ENCODE measurements at regions not wholly inside any gene's neighbourhood (a gene's known extent, or its start where the extent isn't known, plus 50 kb on each side); places are given as distances from the start of the nearest gene placed in this dataset.

DNA sequence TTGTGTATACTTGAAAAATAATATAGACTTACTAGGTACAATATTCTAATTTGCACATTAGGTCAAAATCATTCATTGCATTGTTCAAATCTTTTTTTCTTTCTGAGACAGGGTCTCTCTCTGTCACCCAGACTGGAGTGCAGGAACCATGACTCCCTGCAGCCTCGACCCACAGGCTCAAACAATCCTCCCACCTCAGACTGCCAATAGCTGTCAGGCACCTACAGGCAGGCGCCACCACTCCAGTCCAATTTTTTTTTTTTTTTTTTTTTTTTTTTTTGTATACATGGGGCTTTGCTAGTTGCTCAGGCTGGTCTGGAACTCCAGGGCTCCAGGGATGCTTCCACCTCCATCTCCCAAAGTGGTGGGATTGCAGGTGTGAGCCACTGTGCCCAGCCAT is 656.9 kb downstream of the KCNT2 start:
- Mint-ChIP-seq H3K27ac (no peak overlapping the region), H3K4me3 (no peak overlapping the region), H3K36me3 (no peaks in the 10 kb centered on the region)

DNA sequence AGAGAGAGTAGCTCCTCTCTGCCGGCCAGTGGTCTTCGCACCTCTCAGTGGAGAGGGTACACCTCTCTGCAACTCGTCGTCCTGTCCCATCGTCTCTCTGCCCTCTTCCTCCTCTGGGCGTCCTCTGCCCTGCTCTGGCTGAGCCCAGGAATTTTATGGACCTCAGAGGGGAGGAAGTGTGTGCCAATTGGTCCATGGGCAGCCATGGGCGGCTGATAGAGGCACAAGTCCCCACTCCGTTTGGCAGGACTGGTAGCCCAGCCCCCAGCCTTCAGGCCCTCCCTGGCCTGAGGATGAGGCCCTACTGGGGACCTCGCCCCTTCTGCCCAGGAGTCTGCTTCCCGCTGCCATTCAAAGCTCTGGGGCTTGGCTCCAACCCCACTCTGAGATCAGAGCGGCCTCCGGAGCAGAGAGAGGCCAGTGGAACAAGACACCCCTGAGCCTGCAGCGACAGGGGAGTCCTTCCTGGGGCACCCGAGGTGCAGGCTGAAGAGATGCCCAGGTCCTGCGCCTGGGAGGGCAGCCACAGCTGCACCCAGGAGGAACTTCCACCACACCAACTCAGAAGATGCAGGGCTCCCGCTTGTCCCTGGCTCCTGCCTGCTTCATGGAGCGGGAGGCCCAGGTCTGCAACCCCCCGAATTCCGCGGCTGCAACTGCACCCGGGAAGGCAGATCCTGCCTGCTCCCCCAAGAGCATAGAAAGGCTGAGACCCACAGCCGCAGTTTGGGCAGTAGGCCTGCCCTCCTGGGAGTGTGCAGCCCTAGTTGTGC is 659.9 kb downstream of the KCNT2 start:
- Mint-ChIP-seq H3K36me3 (no peaks in the 10 kb centered on the region), H3K4me1 (ENCODE audit: low read depth) (no peaks in the 10 kb centered on the region), H3K27ac (no peak overlapping the region), H3K27me3 (no peaks in the 10 kb centered on the region), H3K4me3 (no peak overlapping the region), H3K9me3 (ENCODE audit: low read depth) (peaks cover 3% of the 10 kb centered on the region)

More for the DNA sequence above, 656.9 kb downstream of the KCNT2 start:
- H3K4me1 Mint-ChIP-seq (ENCODE audit: low read depth): no peaks in the 10 kb centered on the region
- H3K9me3 Mint-ChIP-seq (ENCODE audit: low read depth): peaks cover 3% of the 10 kb centered on the region
- no peaks in the 10 kb centered on the region for H3K27me3 Mint-ChIP-seq

DNA sequence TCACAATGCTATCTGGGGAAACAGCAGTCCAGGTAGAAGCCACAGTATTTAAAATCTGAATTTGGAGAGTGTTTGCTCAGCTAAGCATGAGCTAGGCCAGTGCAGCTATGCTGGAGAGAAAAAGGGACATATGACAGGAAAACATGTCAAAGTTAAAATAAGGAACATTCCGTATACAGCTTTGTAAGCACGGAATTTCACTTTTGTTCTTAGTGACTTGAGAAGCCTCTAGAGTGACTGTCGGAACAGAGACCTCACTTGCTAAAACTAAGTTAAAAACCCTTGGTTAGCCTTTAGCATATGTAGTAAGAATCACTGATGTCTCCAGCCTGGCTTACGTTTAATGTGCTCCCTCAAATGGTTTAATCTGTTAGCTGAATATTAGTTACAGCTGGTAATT is 661.7 kb downstream of the KCNT2 start:
- H3K27ac Mint-ChIP-seq: no peak overlapping the region
- H3K27me3 Mint-ChIP-seq: no peaks in the 10 kb centered on the region
- H3K9me3 Mint-ChIP-seq (ENCODE audit: low read depth): peaks cover 3% of the 10 kb centered on the region
- H3K4me1 Mint-ChIP-seq (ENCODE audit: low read depth): no peaks in the 10 kb centered on the region
- H3K4me3 Mint-ChIP-seq: no peak overlapping the region
- H3K36me3 Mint-ChIP-seq: no peaks in the 10 kb centered on the region

DNA sequence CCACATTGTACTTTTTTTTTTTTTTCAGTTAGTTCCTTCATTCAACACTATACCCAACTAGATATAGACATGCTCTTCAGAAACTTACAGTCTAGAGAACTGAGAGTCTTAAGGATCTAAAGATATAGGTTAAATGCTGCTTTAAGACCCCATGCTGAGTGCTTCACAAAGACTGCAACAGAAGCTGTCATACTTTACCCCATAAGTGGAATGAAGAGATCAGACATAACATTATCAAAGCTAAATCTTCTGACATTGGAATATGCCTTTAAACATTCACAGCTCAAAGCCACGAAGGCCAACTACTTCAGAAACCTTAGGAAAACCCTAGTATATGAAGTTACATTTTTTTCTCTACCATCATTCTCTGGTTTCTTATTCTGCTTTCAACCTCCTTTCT is 666.4 kb downstream of the KCNT2 start:
- Mint-ChIP-seq H3K27me3 (no peaks in the 10 kb centered on the region), H3K27ac (no peak overlapping the region), H3K36me3 (no peaks in the 10 kb centered on the region), H3K9me3 (ENCODE audit: low read depth) (peaks cover 1% of the 10 kb centered on the region), H3K4me3 (no peak overlapping the region), H3K4me1 (ENCODE audit: low read depth) (no peaks in the 10 kb centered on the region)

DNA sequence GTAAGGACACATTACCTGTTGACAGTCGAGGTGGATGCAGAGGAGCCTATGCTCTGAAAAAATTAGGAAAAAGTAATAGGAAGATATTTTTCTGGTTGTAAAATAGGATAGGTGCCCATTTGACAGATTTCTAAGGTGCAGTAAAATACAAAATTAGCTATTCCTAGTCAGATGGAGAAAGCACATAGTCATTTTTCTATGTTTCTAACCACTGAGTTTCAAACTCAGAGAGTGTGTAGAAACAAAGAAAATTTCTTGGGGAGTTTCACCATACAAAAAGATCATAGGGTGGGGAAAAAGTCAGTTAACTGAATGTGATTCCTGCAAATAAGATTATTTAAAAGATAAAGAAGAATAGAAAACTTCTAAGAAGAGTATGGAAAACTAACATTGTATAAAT is 666.9 kb downstream of the KCNT2 start:
- Mint-ChIP-seq H3K27ac (no peak overlapping the region), H3K4me3 (no peak overlapping the region), H3K9me3 (ENCODE audit: low read depth) (no peaks in the 10 kb centered on the region), H3K27me3 (no peaks in the 10 kb centered on the region), H3K36me3 (no peaks in the 10 kb centered on the region), H3K4me1 (ENCODE audit: low read depth) (no peaks in the 10 kb centered on the region)

DNA sequence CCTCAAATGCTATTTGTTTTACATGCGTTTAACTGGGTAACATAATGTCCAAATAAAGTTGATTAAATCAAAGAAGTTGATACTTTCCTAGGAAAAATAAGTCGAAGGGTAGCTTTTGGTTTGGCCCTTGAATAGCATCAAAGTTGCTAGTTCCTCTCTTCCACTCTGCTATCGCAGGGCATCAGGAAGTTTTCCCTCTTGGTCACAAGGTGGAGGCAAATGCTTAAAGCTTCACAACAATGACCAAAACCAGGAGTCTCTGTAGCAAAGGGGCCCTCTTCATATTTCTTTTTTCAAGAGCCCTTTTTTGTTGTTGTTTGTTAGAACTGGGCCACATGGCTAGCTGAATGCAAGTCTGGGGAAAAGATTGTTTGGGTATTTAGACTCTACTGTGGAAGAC is 668.4 kb downstream of the KCNT2 start:
- H3K36me3 Mint-ChIP-seq: no peaks in the 10 kb centered on the region
- H3K9me3 Mint-ChIP-seq (ENCODE audit: low read depth): no peaks in the 10 kb centered on the region
- H3K27me3 Mint-ChIP-seq: no peaks in the 10 kb centered on the region
- no peak overlapping the region for H3K27ac Mint-ChIP-seq
- H3K4me1 Mint-ChIP-seq (ENCODE audit: low read depth): no peaks in the 10 kb centered on the region
- no peak overlapping the region for H3K4me3 Mint-ChIP-seq

DNA sequence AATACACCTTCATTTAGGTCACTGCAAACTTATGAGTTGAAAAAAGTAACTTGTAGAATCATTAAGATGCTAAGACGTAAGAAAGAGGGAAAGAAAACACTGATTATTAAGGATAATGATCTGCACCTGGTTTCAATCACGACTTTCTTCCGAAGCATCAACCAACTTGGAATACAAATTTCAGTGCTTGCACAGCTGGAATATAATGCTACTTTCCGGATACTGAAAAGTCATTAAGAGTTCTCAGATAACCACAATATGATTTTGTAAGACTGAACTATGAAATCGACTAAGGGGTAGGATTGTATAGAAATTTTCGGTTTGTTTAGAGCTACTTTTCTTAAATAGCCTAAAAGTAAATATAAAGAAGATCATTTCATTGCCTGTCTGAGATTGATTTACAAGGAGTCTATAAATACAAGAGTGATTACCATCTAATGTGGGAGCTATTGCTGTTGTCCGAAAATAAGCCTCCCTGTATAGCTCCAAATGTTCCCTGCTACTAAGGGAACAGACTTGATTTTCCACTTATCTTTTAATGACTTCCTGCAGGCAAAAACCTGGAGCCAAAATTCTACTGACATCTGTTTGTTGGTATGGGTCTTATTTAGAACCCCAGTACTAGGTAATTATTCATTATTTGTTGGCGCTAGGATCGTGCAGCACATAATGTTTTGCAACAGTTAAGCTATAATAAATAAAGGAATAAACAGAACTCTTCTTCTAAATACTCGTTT is 673.3 kb downstream of the KCNT2 start:
- Mint-ChIP-seq H3K27me3 (no peaks in the 10 kb centered on the region), H3K4me3 (no peak overlapping the region), H3K27ac (no peak overlapping the region), H3K9me3 (ENCODE audit: low read depth) (peaks cover 8% of the 10 kb centered on the region), H3K36me3 (no peaks in the 10 kb centered on the region), H3K4me1 (ENCODE audit: low read depth) (no peaks in the 10 kb centered on the region)

DNA sequence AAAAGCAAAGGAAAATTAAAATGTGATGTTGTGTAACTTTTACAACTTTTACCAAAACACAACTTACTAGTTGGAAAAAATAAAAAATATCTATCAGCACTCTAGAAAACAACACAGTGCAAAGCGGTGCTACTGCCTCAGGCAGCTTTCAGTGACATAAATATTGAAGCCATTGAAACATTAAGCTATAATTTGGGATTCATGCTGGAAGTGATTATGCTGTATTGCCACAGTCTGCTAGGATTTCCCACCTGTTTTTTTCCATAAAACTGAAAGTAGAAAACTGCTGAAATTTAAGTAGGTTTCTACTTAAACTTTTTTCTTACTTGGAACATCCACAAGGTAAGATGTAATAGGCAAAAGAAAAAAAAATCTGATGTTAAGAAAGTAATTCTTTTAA is 674.4 kb downstream of the KCNT2 start:
- no peak overlapping the region for H3K4me3 Mint-ChIP-seq
- no peaks in the 10 kb centered on the region for H3K27me3 Mint-ChIP-seq
- no peaks in the 10 kb centered on the region for H3K36me3 Mint-ChIP-seq
- no peak overlapping the region for H3K27ac Mint-ChIP-seq
- peaks cover 10% of the 10 kb centered on the region for H3K9me3 Mint-ChIP-seq (ENCODE audit: low read depth)
- H3K4me1 Mint-ChIP-seq (ENCODE audit: low read depth): no peaks in the 10 kb centered on the region

DNA sequence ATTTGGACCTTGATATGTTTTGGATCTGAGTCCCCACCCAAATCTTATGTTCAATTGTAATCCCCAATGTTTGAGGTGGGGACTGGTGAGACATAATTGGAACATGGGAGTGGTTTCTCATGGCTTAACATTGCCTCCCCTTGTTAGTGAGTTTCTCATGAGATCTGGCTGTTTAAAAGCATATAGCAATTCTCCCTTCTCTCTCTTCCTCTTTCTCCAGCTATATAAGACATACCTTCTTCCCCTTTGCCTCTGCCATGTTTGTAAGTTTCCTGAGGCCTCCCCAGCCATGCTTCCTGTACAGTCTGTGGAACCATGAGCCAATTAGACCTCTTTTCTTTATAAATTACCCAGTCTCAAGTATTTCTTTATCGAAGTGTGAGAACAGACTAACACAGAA is 692.4 kb downstream of the KCNT2 start:
- H3K9me3 Mint-ChIP-seq (ENCODE audit: low read depth): peaks cover 5% of the 10 kb centered on the region
- no peaks in the 10 kb centered on the region for H3K36me3 Mint-ChIP-seq
- no peaks in the 10 kb centered on the region for H3K27me3 Mint-ChIP-seq
- no peaks in the 10 kb centered on the region for H3K4me1 Mint-ChIP-seq (ENCODE audit: low read depth)
- H3K4me3 Mint-ChIP-seq: no peak overlapping the region
- no peak overlapping the region for H3K27ac Mint-ChIP-seq

DNA sequence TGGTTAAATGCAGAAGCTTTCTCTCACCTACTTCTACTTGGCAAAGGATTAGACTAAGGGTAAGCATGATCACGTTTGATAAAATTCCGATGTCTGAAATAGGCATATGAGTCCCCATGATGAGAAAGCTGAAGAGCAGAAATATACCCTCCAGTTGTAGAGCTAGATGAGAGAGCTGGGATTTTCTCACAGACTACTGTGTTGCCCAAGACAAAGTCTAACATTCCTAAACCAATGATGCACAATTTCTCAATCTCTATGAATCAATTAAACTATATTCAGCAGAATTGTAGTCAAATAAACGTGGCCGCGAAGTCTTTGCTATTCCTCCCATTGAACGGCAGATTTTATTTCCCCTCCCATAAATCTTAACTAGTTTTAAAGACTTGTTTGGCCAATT is 699.2 kb downstream of the KCNT2 start:
- no peaks in the 10 kb centered on the region for H3K36me3 Mint-ChIP-seq
- no peaks in the 10 kb centered on the region for H3K27me3 Mint-ChIP-seq
- H3K4me3 Mint-ChIP-seq: no peak overlapping the region
- H3K27ac Mint-ChIP-seq: no peak overlapping the region
- H3K4me1 Mint-ChIP-seq (ENCODE audit: low read depth): no peaks in the 10 kb centered on the region
- peaks cover 6% of the 10 kb centered on the region for H3K9me3 Mint-ChIP-seq (ENCODE audit: low read depth)

DNA sequence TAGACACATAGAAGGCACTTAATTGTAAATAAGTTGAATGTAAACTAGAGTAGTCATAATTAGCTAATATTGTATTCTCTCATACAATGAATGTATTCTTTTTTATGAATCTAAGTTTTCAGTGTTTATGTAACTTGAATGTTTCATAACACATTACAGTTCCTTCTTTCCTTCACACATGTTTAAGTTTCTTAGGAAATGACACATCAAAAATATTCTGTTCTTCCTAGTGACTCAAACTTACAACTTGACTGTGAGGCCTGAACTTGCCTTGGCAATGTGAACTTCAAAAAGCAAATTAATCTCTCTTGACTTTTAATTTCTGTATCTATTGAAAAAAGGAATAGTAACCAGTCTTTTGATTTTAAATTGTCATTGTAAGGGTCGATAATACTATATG is 700.1 kb downstream of the KCNT2 start:
- H3K4me3 Mint-ChIP-seq: no peak overlapping the region
- no peaks in the 10 kb centered on the region for H3K36me3 Mint-ChIP-seq

DNA sequence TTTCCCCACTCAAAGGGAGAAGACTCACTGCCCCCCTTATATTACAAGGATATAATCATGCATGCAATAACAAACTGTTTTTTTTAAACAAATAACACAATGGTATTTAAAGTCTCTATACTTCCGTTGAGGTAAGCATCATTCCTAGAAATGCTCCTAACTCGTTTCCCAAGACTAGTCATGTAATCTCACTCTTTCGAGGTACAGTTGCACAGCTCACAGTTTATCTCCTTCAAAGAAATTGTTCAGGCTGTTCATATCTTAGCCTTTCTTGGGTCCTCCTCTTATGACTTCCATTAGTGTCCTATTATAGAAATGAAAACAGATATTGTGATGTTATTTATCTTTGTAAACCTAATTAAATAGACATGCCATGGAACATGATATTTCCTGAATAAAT is 705.0 kb downstream of the KCNT2 start:
- Mint-ChIP-seq H3K4me1 (ENCODE audit: low read depth) (no peaks in the 10 kb centered on the region), H3K4me3 (no peak overlapping the region), H3K36me3 (no peaks in the 10 kb centered on the region), H3K27me3 (no peaks in the 10 kb centered on the region), H3K27ac (no peak overlapping the region), H3K9me3 (ENCODE audit: low read depth) (no peaks in the 10 kb centered on the region)

More for the DNA sequence above, 700.1 kb downstream of the KCNT2 start:
- H3K27ac Mint-ChIP-seq: no peak overlapping the region
- H3K4me1 Mint-ChIP-seq (ENCODE audit: low read depth): no peaks in the 10 kb centered on the region
- H3K27me3 Mint-ChIP-seq: no peaks in the 10 kb centered on the region
- peaks cover 6% of the 10 kb centered on the region for H3K9me3 Mint-ChIP-seq (ENCODE audit: low read depth)

DNA sequence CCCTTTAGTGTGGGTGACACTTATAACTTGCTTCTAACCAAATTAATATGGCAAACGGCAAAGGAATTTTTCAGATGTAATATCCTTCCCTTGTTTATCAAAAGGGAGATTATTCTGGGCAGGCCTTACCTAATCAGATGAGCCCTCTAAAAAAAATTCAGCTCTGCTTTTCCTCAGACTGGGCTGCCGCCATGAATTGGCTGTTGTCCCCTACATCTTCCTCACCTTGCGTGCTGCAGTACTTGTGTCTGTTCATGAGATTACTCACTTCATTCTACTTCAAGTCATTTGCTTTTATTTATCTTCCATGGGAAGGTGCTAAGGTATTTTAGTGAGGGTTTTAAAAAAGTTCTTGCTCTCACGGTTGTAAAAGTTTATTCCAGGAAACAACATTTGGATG is 705.5 kb downstream of the KCNT2 start:
- Mint-ChIP-seq H3K4me1 (ENCODE audit: low read depth) (no peaks in the 10 kb centered on the region), H3K36me3 (no peaks in the 10 kb centered on the region), H3K27me3 (no peaks in the 10 kb centered on the region), H3K4me3 (no peak overlapping the region), H3K27ac (no peak overlapping the region), H3K9me3 (ENCODE audit: low read depth) (no peaks in the 10 kb centered on the region)

DNA sequence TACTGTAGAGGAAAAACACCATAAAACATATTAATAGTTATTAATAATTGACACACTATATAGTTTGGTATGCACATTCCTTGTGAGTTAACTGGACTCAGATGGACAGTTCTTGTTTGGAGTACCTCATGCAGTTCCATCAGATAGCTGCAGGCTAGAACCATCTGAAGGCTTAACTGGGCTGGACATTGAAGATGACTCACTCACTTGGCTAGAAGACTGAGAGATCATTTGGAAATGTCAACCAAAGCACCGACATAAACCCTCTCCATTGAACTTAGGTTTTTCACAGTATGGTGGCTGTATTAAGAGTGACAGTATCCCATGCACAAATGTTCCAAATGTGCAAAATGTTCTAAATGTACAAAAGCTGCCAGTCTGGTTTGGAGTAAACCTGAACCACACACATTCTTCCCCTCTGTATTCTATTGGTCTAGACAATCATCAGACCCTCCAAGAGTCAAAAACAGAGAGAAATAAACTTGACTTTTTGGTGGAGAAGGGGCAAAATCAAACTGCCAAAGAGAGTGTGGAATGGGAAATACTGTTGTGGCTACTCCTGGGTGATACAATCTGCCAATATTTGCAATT is 708.4 kb downstream of the KCNT2 start:
- H3K4me1 Mint-ChIP-seq (ENCODE audit: low read depth): no peaks in the 10 kb centered on the region
- no peak overlapping the region for H3K27ac Mint-ChIP-seq
- no peaks in the 10 kb centered on the region for H3K27me3 Mint-ChIP-seq
- no peaks in the 10 kb centered on the region for H3K9me3 Mint-ChIP-seq (ENCODE audit: low read depth)
- H3K36me3 Mint-ChIP-seq: no peaks in the 10 kb centered on the region
- H3K4me3 Mint-ChIP-seq: no peak overlapping the region

DNA sequence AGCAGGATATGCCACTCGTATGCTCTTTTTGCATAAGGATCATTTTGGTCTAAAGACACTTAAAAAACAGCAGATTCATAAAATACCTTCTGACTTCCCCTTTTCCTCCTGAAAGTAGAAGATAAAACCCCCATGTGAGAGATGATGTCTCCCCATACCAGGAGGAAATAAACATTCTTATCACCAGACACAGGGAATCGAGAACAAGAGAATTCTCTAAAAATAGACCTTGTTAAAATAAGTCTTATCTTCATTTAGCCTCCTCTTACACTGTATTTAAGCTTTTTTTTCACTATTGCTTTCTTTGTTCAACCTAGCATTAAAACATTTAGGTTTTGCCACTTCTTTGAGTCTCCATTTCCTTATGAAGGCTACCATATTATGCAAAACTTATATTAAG is 709.3 kb downstream of the KCNT2 start:
- no peaks in the 10 kb centered on the region for H3K4me1 Mint-ChIP-seq (ENCODE audit: low read depth)
- no peak overlapping the region for H3K27ac Mint-ChIP-seq
- H3K36me3 Mint-ChIP-seq: no peaks in the 10 kb centered on the region
- no peaks in the 10 kb centered on the region for H3K27me3 Mint-ChIP-seq
- no peaks in the 10 kb centered on the region for H3K9me3 Mint-ChIP-seq (ENCODE audit: low read depth)
- H3K4me3 Mint-ChIP-seq: no peak overlapping the region

All from activated naive CD8-positive, alpha-beta T cell (primary cell).